GM23338 (cell line): ENCODE measurements at regions not wholly inside any gene's neighbourhood (a gene's known extent, or its start where the extent isn't known, plus 50 kb on each side); places are given as distances from the start of the nearest gene placed in this dataset.

Source experiments
- ATAC-seq: fragments of 200-7000 bp; cut with Tn5 transposase; 3 replicates; pipeline ENCODE4 v1.9.1; 2020
- DNase-seq: peaks from one replicate; pipeline ENCODE4 v3.0.0-alpha.2; 2015; ENCODE audit warnings: low spot score
- H2AFZ ChIP-seq: fragments of 200-600 bp; sonication (generic); 2 replicates; pipeline ENCODE4 v1.8.0; 2016; ENCODE audit warnings: antibody characterized with exemption, mild to moderate bottlenecking, moderate library complexity
- H3F3A ChIP-seq: fragments of 200-600 bp; sonication (generic); replicated peaks from 2 replicates; pipeline ENCODE4 v1.8.0; 2017; ENCODE audit warnings: antibody characterized with exemption, mixed run types, low read depth
- H3K27ac ChIP-seq: fragments of 200-600 bp; sonication (generic); 2 replicates; pipeline ENCODE4 v1.6.1; 2016; ENCODE audit warnings: low read depth
- H3K27me3 ChIP-seq: fragments of 200-600 bp; sonication (generic); 2 replicates; pipeline ENCODE4 v1.8.0; 2016; ENCODE audit warnings: mild to moderate bottlenecking, mixed run types, moderate library complexity; ENCODE audit not compliant: insufficient read depth
- H3K36me3 ChIP-seq: fragments of 200-600 bp; sonication (generic); 2 replicates; pipeline ENCODE4 v1.8.0; 2016; ENCODE audit warnings: mild to moderate bottlenecking; ENCODE audit not compliant: insufficient read depth
- H3K4me1 ChIP-seq: fragments of 200-600 bp; sonication (generic); 2 replicates; pipeline ENCODE4 v1.8.0; 2016; ENCODE audit warnings: mild to moderate bottlenecking, moderate library complexity; ENCODE audit not compliant: insufficient read depth
- H3K4me2 ChIP-seq: fragments of 200-600 bp; sonication (generic); 2 replicates; pipeline ENCODE4 v1.7.1; 2017; ENCODE audit warnings: mixed run types
- H3K4me3 ChIP-seq: fragments of 200-600 bp; sonication (generic); 2 replicates; pipeline ENCODE4 v1.6.1; 2016; ENCODE audit warnings: mixed run types
- H3K79me2 ChIP-seq: fragments of 200-600 bp; sonication (generic); replicated peaks from 2 replicates; pipeline ENCODE4 v1.8.0; 2017; ENCODE audit warnings: mild to moderate bottlenecking; ENCODE audit not compliant: insufficient read depth
- H3K9me2 ChIP-seq: fragments of 200-600 bp; sonication (generic); 2 replicates; pipeline ENCODE4 v1.8.0; 2017; ENCODE audit not compliant: insufficient read depth
- H4K20me1 ChIP-seq: fragments of 200-600 bp; sonication (generic); replicated peaks from 2 replicates; pipeline ENCODE4 v1.8.0; 2017; ENCODE audit warnings: mild to moderate bottlenecking; ENCODE audit not compliant: insufficient read depth
- H3K27ac Mint-ChIP-seq: 2 replicates; pipeline ENCODE4 v1.8.0; 2020; ENCODE audit warnings: inconsistent platforms, mild to moderate bottlenecking, moderate library complexity, mixed read lengths
- H3K27me3 Mint-ChIP-seq: 3 replicates; pipeline ENCODE4 v1.8.0; 2022; ENCODE audit warnings: low read depth, mild to moderate bottlenecking, moderate library complexity, mixed read lengths, inconsistent platforms; ENCODE audit not compliant: insufficient read depth, poor library complexity
- H3K36me3 Mint-ChIP-seq: 3 replicates; pipeline ENCODE4 v1.8.0; 2021; ENCODE audit warnings: low read depth, mild to moderate bottlenecking, inconsistent platforms, moderate library complexity, mixed read lengths
- H3K4me1 Mint-ChIP-seq: 3 replicates; pipeline ENCODE4 v1.8.0; 2020; ENCODE audit warnings: mild to moderate bottlenecking, inconsistent platforms, mixed read lengths
- H3K4me3 Mint-ChIP-seq: 3 replicates; pipeline ENCODE4 v1.8.0; 2021; ENCODE audit warnings: moderate library complexity, mild to moderate bottlenecking, inconsistent platforms, mixed read lengths
- H3K9me3 Mint-ChIP-seq: 3 replicates; pipeline ENCODE4 v1.8.0; 2020; ENCODE audit warnings: moderate library complexity, mild to moderate bottlenecking, inconsistent platforms, mixed read lengths
- EZH2 ChIP-seq: fragments of 200-600 bp; sonication (generic); IDR thresholded peaks from one replicate; pipeline ENCODE4 v1.8.0; 2017; ENCODE audit warnings: antibody characterized with exemption, mild to moderate bottlenecking, low read depth; ENCODE audit not compliant: unreplicated experiment
- JUNB ChIP-seq: IDR thresholded peaks from one replicate; pipeline ENCODE4 v1.6.1; 2016; ENCODE audit warnings: antibody characterized with exemption; ENCODE audit not compliant: unreplicated experiment
- NANOG ChIP-seq: IDR thresholded peaks from 2 replicates; pipeline ENCODE4 v1.6.1; 2016; ENCODE audit warnings: antibody characterized with exemption, borderline replicate concordance
- POLR2AphosphoS5 ChIP-seq: IDR thresholded peaks from 2 replicates; pipeline ENCODE4 v1.6.1; 2016; ENCODE audit warnings: antibody characterized with exemption, low read depth
- ZNF331 ChIP-seq: fragments of 250-450 bp; sonication (Bioruptor Pico); IDR thresholded peaks from 2 replicates; pipeline ENCODE4 v1.5.0; 2020; ENCODE audit warnings: low read depth, mild to moderate bottlenecking, moderate library complexity
- TF ChIP-seq, protein P1 (sequence below), 2 experiments: fragments of 200-600 bp in 1 of 2; sonication (generic) in 1 of 2; conservative IDR thresholded peaks; 2 replicates each; pipeline versions ENCODE4 v1.5.1 to v1.6.1; 2016 to 2017; ENCODE audit warnings: antibody characterized with exemption in 2 of 2, low read depth in 2 of 2, mild to moderate bottlenecking in 2 of 2, moderate library complexity in 1 of 2
- TF ChIP-seq, protein P2 (sequence below): IDR thresholded peaks from one replicate; pipeline ENCODE4 v1.6.1; 2018; ENCODE audit warnings: antibody characterized with exemption; ENCODE audit not compliant: unreplicated experiment
- TF ChIP-seq, protein P3 (sequence below): fragments of 250-450 bp; sonication (Bioruptor Pico); IDR thresholded peaks from 2 replicates; pipeline ENCODE4 v1.5.0; 2020; ENCODE audit warnings: mild to moderate bottlenecking, moderate library complexity
- TF ChIP-seq, protein P4 (sequence below): IDR thresholded peaks from 2 replicates; pipeline ENCODE4 v1.6.1; 2016; ENCODE audit warnings: antibody characterized with exemption

DNA sequence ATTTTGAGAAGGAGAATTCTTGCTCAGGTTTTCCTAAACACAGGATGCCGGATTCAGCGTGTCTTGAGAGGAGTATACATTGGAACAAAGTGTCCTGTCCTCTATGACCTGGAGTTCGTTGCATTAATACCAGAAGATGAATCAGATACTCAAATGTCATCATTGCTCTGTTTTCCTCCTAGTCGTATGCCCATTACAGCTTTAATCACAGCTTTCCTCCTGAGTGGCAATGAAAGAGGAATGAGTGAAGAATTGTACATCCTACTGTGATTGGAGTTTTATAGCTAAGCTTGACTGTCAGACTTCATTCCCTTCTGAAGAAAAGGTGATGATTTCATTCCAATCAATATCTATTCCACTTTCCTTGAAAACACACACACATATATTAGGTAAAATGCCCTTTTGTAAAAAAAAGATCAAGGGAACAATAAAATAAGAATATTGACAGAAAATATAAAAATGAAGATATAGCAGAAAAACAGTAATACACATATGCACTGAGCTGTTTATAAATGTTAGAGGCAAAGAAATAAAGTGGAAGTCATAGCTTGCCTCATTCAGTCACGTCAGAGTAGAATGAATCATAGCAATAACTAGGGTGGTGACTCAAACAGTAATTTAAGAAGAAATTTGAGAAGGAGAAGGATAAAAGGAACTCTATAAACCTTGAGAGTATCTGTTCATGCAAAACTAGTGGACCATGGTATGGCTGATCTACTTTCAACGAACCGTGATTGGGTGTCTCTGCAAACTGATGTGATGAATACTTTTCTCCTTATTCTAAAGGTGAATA lies 501.5 kb downstream of the SUCLA2 start:
- no peak for DNase-seq
- H3K4me2 ChIP-seq = no peak overlapping the region
- H3F3A ChIP-seq = no peaks in the 10 kb centered on the region
- H3K36me3 ChIP-seq = no peaks in the 10 kb centered on the region
- no peaks in the 10 kb centered on the region for H3K4me1 ChIP-seq
- no peaks in the 10 kb centered on the region for H3K27me3 Mint-ChIP-seq
- H3K27ac Mint-ChIP-seq = no peak overlapping the region
- no peaks in the 10 kb centered on the region for H3K9me3 Mint-ChIP-seq
- H2AFZ ChIP-seq = no peak overlapping the region
- no peak overlapping the region for H3K27ac ChIP-seq
- H3K36me3 Mint-ChIP-seq = no peaks in the 10 kb centered on the region
- TF ChIP-seq JUNB = no peak
- TF ChIP-seq, protein P1, sequence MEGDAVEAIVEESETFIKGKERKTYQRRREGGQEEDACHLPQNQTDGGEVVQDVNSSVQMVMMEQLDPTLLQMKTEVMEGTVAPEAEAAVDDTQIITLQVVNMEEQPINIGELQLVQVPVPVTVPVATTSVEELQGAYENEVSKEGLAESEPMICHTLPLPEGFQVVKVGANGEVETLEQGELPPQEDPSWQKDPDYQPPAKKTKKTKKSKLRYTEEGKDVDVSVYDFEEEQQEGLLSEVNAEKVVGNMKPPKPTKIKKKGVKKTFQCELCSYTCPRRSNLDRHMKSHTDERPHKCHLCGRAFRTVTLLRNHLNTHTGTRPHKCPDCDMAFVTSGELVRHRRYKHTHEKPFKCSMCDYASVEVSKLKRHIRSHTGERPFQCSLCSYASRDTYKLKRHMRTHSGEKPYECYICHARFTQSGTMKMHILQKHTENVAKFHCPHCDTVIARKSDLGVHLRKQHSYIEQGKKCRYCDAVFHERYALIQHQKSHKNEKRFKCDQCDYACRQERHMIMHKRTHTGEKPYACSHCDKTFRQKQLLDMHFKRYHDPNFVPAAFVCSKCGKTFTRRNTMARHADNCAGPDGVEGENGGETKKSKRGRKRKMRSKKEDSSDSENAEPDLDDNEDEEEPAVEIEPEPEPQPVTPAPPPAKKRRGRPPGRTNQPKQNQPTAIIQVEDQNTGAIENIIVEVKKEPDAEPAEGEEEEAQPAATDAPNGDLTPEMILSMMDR (conservative IDR thresholded peaks at IDR 0.05; ENCODE audit: low read depth in 2 of 2) = no peak
- no peak for TF ChIP-seq POLR2AphosphoS5
- TF ChIP-seq, protein P2, sequence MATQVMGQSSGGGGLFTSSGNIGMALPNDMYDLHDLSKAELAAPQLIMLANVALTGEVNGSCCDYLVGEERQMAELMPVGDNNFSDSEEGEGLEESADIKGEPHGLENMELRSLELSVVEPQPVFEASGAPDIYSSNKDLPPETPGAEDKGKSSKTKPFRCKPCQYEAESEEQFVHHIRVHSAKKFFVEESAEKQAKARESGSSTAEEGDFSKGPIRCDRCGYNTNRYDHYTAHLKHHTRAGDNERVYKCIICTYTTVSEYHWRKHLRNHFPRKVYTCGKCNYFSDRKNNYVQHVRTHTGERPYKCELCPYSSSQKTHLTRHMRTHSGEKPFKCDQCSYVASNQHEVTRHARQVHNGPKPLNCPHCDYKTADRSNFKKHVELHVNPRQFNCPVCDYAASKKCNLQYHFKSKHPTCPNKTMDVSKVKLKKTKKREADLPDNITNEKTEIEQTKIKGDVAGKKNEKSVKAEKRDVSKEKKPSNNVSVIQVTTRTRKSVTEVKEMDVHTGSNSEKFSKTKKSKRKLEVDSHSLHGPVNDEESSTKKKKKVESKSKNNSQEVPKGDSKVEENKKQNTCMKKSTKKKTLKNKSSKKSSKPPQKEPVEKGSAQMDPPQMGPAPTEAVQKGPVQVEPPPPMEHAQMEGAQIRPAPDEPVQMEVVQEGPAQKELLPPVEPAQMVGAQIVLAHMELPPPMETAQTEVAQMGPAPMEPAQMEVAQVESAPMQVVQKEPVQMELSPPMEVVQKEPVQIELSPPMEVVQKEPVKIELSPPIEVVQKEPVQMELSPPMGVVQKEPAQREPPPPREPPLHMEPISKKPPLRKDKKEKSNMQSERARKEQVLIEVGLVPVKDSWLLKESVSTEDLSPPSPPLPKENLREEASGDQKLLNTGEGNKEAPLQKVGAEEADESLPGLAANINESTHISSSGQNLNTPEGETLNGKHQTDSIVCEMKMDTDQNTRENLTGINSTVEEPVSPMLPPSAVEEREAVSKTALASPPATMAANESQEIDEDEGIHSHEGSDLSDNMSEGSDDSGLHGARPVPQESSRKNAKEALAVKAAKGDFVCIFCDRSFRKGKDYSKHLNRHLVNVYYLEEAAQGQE = no peak
- TF ChIP-seq ZNF331 (CRISPR knock-in tag) = no peak
- TF ChIP-seq, protein P3, sequence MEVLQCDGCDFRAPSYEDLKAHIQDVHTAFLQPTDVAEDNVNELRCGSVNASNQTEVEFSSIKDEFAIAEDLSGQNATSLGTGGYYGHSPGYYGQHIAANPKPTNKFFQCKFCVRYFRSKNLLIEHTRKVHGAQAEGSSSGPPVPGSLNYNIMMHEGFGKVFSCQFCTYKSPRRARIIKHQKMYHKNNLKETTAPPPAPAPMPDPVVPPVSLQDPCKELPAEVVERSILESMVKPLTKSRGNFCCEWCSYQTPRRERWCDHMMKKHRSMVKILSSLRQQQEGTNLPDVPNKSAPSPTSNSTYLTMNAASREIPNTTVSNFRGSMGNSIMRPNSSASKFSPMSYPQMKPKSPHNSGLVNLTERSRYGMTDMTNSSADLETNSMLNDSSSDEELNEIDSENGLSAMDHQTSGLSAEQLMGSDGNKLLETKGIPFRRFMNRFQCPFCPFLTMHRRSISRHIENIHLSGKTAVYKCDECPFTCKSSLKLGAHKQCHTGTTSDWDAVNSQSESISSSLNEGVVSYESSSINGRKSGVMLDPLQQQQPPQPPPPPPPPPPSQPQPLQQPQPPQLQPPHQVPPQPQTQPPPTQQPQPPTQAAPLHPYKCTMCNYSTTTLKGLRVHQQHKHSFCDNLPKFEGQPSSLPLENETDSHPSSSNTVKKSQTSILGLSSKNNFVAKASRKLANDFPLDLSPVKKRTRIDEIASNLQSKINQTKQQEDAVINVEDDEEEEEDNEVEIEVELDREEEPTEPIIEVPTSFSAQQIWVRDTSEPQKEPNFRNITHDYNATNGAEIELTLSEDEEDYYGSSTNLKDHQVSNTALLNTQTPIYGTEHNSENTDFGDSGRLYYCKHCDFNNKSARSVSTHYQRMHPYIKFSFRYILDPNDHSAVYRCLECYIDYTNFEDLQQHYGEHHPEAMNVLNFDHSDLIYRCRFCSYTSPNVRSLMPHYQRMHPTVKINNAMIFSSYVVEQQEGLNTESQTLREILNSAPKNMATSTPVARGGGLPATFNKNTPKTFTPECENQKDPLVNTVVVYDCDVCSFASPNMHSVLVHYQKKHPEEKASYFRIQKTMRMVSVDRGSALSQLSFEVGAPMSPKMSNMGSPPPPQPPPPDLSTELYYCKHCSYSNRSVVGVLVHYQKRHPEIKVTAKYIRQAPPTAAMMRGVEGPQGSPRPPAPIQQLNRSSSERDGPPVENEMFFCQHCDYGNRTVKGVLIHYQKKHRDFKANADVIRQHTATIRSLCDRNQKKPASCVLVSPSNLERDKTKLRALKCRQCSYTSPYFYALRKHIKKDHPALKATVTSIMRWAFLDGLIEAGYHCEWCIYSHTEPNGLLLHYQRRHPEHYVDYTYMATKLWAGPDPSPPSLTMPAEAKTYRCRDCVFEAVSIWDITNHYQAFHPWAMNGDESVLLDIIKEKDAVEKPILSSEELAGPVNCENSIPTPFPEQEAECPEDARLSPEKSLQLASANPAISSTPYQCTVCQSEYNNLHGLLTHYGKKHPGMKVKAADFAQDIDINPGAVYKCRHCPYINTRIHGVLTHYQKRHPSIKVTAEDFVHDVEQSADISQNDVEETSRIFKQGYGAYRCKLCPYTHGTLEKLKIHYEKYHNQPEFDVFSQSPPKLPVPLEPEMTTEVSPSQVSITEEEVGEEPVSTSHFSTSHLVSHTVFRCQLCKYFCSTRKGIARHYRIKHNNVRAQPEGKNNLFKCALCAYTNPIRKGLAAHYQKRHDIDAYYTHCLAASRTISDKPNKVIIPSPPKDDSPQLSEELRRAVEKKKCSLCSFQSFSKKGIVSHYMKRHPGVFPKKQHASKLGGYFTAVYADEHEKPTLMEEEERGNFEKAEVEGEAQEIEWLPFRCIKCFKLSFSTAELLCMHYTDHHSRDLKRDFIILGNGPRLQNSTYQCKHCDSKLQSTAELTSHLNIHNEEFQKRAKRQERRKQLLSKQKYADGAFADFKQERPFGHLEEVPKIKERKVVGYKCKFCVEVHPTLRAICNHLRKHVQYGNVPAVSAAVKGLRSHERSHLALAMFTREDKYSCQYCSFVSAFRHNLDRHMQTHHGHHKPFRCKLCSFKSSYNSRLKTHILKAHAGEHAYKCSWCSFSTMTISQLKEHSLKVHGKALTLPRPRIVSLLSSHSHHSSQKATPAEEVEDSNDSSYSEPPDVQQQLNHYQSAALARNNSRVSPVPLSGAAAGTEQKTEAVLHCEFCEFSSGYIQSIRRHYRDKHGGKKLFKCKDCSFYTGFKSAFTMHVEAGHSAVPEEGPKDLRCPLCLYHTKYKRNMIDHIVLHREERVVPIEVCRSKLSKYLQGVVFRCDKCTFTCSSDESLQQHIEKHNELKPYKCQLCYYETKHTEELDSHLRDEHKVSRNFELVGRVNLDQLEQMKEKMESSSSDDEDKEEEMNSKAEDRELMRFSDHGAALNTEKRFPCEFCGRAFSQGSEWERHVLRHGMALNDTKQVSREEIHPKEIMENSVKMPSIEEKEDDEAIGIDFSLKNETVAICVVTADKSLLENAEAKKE (CRISPR knock-in tag) = no peak
- TF ChIP-seq NANOG = no peak
- TF ChIP-seq EZH2 = no peak
- TF ChIP-seq, protein P4, sequence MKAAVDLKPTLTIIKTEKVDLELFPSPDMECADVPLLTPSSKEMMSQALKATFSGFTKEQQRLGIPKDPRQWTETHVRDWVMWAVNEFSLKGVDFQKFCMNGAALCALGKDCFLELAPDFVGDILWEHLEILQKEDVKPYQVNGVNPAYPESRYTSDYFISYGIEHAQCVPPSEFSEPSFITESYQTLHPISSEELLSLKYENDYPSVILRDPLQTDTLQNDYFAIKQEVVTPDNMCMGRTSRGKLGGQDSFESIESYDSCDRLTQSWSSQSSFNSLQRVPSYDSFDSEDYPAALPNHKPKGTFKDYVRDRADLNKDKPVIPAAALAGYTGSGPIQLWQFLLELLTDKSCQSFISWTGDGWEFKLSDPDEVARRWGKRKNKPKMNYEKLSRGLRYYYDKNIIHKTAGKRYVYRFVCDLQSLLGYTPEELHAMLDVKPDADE = no peak
- H3K27me3 ChIP-seq = no peaks in the 10 kb centered on the region
- H3K9me2 ChIP-seq = 0 out of 2 replicates have a peak, but pooled peaks cover 3% of the 10 kb centered on the region
- peaks cover 6% of the 10 kb centered on the region; the same call in 1 of the 3 replicates for H3K4me1 Mint-ChIP-seq
- no peak overlapping the region for H3K4me3 Mint-ChIP-seq
- H4K20me1 ChIP-seq = no peaks in the 10 kb centered on the region
- no peak overlapping the region for H3K4me3 ChIP-seq
- no peak for ATAC-seq
- H3K79me2 ChIP-seq = no peaks in the 10 kb centered on the region
